GM12872 (cell line): ENCODE measurements at regions not wholly inside any gene's neighbourhood (a gene's known extent, or its start where the extent isn't known, plus 50 kb on each side); places are given as distances from the start of the nearest gene placed in this dataset.

Experiments
- TF ChIP-seq, protein P1 (sequence below): IDR thresholded peaks from 3 replicates; pipeline ENCODE4 v1.5.1; 2011; ENCODE audit warnings: low read depth, mild to moderate bottlenecking, low read length, moderate library complexity; ENCODE audit not compliant: insufficient read depth

DNA sequence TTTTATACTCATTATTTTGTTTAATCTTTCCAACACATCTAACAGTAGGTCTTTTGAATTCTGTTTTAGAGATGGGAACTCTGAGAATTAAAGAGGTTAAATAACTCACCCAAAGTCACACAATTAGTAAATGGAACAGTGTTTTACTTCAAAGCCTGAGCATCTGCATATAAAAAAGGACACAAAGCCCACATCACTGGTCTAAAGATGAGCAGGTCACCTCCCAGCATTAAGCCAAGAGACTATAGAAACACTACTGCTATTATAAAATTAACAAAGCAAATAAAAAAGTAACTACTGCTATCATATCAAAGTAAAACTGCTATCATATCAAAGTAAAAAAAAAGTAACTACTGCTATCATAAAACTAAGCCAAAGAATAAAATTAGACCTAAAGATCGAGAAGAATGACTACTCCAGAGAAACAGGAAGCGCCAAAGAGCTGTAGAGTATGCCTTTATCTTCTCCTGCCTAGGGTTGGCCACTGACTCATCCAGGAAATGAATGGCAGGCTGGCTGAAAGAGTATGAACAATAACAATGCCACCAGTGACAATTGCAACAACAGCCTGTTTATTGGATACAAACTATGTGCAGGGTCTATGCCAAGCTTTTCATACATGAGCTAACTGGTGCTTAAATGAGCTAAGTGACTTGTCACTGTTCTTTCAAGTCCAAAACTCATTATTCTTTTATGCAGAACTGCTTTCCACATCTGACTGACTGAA is 1153.0 kb upstream of the TENM4 start:
- TF ChIP-seq, protein P1, sequence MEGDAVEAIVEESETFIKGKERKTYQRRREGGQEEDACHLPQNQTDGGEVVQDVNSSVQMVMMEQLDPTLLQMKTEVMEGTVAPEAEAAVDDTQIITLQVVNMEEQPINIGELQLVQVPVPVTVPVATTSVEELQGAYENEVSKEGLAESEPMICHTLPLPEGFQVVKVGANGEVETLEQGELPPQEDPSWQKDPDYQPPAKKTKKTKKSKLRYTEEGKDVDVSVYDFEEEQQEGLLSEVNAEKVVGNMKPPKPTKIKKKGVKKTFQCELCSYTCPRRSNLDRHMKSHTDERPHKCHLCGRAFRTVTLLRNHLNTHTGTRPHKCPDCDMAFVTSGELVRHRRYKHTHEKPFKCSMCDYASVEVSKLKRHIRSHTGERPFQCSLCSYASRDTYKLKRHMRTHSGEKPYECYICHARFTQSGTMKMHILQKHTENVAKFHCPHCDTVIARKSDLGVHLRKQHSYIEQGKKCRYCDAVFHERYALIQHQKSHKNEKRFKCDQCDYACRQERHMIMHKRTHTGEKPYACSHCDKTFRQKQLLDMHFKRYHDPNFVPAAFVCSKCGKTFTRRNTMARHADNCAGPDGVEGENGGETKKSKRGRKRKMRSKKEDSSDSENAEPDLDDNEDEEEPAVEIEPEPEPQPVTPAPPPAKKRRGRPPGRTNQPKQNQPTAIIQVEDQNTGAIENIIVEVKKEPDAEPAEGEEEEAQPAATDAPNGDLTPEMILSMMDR = no peak

DNA sequence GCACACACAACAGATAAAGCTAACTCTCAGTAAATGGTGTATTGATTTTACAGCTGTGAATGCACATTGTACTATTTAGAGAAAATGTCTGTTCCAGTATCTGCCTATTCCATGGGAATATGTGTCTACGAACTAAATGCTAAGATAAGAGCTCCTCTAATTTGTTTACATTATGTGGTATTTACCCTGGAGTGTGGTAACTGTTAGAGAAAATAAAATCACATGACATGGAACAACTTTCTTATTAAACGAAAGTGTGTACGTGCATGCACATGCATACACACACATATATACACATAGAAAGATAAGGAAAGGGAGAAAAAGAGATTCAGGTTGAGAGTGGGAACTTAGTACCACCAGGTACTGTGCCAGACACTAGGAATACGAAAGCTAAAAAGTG is 1151.7 kb upstream of the TENM4 start:
- TF ChIP-seq, protein P1 = no peak

DNA sequence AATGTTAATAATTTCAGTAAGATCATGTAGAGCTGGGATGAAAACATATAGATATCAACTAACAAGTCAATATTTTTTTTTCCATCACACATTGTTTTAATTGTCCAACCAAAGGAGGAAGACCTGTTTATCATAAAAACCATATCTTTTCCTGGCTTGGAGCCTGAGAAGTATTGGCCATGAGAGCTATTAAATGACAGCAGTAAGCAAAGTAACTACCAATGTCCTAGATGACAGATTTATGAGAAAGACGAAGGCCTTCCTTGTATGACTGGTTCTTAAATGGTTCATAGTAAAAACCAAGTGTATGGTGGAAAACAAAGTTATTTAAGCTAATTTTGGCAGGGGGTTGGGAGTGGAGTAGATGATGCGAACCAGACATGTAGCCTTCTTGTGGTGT is 1147.1 kb upstream of the TENM4 start:
- TF ChIP-seq, protein P1 = no peak

DNA sequence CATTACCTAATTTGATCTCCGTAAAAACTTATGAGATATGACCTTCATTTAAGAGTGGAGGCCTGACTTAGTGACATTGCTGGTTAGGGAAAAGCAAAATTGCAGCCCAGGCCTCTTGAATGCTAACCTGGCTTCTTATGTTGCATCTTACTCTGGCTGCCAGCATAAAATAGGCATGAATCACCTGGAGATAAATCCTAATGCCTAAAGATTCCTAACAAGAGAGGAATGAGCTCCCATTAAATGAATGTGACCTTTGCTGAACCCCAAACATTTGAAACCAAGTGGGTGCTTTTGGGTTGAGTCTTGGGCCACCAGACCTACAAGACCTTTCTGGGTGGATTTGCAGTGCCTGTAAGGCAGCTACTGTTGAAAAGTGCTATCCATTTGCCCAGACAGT is 1145.6 kb upstream of the TENM4 start:
- TF ChIP-seq, protein P1 = no peak

DNA sequence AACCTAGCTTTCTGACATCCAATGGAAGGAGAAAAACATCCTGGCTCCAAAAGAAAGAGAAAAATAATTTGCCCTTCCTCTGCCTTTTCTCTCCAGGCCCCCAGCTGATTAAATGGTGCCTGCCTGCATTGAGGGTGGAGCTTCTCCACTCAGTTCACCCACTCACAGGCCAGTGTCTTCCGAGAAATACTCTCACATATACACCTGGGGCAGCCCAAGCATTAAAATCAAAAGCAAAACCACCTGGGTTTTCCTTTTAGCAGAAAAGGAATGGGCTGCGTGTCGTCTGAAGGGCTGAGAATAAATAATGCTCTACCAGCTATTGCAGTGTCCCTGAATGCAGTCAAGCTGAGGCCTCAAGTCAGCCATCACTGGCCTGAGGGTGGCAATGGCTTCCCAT is 1143.8 kb upstream of the TENM4 start:
- TF ChIP-seq, protein P1 = no peak

DNA sequence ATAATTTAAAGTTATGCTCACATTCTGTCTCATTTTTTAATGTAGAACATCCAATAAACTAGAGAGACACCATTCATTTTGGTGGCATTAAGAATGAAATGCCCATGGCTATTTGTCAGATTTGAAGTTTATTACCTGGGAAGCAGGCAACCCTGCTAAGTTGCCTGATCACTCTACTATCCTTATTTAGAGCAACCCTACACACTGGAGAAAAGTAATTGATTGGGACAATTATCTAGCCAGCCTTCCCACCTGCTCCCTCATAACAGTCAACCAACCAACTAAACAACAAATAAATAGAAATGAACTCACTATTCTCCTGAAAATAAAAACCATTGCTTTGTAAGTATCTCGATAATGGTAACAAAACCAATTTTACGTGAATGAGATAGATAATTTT is 1129.0 kb upstream of the TENM4 start:
- TF ChIP-seq, protein P1 = no peak

DNA sequence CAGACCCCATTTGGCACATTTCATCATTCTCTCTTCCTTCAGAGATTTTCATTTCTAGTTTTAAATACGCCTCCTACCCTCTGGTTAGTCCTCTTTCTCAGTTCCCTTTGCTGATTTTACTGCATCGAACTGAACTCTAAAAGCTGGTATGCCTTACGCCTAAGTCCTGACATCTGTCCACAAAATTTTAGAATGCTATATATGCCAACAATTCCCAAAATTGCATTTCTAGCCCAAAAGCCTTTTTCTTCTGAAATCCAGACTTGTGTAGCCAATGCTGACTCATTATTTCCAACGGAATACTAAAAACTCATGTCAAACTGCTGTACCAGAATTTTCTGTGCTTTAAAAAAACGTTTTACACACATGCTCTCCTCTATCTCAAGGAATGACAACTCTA is 1124.4 kb upstream of the TENM4 start:
- TF ChIP-seq, protein P1 = no peak
